NCI-H748 (cell line): ENCODE measurements at regions not wholly inside any gene's neighbourhood (a gene's known extent, or its start where the extent isn't known, plus 50 kb on each side); places are given as distances from the start of the nearest gene placed in this dataset.
"Not testable (repeated sequence)": the region's sequence is repeated elsewhere in the genome, so short reads cannot be mapped to it uniquely, and the experiment has no call there.

Experiments
- DNase-seq: peaks from one replicate; lab custom pipeline; 2025; ENCODE audit not compliant: unreplicated experiment; lab: John Stamatoyannopoulos, UW

DNA sequence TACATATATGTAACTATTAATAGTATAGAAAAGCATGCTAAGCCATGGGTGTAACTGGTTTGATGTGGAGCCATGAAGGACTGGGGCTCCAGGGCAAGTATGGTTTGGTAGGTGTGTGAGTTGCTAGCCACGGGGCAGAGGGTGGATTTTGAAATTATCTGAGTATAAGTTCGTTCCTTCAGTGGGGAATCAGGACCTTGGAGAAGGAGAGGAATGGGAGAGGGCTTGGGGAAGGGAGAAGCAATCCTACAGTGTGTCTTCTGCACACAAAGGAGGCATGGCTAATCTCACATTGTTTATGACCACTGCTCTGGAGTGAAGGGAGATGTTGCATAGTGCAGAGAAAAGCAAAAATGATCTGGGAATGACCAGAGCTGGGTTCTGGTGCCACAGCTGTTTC is 127.8 kb upstream of the CADM1 start:
- DNase-seq = no peak

DNA sequence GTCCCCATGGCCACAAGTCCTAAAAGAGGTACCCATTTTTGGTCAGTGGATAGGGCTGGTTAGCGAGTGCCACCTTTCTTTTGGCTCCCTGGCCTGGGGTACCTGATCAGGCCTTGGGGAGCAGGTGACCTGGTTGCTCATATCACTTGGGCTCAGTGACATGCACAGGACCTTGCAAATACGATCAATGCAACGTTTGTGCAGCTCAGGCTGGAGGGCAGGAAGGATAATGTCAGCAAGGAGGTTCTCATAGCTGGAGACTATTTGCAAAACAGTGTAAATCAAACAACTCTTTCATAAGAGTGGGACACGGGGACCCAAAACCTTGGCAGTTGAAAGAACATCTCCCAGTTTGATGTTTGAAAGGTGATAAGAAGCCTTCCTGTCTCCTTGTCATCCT is 127.4 kb upstream of the CADM1 start:
- no peak for DNase-seq

DNA sequence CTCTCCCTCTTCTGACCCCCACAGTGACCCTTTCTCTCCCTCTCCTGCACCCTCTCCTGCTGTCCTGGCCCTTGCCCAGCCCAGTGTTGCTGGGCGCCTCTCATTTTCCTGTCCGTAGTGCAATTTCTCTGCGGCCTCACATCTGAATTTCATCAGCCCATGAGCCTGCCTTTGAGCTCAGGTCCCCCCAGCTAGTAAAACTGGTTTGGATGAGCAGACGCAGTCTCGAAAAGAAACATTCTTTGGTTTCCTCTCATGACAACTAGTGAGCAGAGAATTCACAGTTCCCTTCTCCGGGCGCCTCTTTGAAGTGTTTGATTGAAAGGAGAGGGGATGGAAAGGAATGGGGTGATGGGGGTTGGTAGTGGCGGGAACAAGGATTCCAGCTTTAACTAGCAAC is 126.0 kb upstream of the CADM1 start:
- DNase-seq = no peak

DNA sequence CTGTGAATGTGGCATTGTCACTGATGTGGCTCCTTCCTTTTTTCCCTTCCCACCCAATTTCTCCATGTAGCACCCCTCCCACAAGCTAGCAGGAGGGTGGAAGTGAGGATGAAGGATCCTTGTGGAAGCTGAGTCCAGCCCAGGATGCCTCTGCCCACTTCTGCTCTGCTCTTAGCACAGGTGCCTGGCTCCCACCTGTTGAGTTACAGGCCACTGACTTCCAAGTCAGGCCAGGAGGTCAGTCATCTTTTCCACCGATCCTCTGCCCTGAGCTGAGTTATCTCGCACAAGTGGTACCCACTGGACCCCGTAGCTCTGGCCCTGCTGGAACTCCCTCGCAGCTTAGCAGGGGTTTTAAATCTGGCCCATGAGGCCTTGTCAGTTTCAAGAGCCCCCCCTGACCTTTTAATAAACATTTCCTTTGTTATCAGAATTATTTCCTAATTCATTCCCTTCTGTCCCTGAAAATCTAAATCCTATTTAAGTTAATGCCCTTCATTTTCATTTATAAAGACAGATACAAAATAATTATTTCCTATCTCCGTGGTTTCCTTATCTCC is 125.3 kb upstream of the CADM1 start:
- no peak for DNase-seq

DNA sequence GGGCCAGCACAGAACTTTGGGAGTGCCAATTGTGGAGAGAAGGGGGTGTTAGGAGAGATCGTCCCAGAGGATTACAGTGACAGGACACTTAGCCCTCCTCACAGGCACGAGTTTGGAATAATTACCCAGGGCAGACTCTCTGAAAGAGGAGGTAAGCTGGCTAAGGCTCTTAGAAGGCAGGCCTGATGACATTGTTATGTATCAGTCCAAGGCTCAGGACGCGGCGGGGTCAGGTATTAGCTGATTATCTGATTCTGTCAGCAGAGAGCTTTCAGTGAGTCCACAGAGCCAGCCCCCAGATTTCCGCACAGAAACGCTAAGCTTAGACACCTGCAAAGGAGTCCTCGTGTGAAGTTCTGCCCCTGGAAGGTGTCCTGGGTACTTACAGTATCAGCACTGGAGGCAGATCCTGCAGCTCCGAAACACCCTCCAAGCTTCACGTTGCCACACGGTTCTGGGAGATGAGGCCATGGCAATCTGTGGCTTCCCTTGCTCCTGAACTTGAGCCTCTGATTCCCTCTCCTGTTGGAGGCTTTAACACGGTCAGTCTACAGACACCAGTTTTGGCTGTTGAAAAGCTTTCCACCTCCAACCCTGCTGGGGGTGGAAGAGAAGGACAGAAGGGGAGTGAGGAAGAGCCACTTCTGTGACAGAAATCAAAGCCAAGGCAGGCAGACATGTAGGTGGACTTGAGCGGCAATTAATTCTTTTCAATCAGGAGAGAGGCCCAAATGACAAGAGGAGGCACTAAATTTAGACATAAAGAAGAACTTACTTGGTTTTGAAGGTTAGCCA is 123.6 kb upstream of the CADM1 start:
- no peak for DNase-seq

DNA sequence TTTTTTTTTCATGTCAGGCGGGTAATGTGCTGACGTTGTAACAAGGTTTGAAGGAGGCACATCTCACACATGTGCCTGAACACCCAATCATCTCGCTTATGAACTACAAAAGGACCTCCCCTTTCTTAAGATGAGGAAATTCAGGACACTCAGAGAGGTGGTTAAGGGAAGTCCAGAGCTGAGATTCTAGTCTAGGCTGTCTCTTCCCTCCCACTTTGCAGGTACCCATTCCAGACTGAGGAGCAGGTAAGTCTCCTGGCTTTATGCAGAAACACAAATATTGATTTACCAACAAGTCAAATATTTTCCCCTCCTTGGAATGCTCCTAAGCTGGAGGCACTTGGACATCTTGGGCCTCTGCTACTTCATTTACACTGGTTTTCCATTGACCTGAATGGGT is 122.9 kb upstream of the CADM1 start:
- DNase-seq = no peak

DNA sequence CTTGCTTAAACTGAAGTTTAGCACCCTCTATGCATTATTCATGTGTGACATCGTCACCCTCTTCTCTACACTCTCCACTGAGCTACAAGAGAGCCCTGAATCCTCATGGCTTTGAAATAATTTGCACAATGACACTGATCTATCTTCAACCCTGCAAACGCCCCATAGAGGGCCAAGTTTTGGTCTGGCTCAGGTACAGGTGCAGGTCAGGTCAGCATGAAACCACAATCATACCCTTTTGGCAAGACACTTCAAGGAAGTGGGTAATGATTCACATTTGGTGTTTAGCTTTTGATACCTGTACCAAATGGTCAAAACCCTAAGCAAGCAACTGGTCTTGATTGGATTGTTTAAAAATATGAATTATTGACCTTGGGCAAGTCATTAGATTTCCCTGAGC is 122.2 kb upstream of the CADM1 start:
- no peak for DNase-seq

DNA sequence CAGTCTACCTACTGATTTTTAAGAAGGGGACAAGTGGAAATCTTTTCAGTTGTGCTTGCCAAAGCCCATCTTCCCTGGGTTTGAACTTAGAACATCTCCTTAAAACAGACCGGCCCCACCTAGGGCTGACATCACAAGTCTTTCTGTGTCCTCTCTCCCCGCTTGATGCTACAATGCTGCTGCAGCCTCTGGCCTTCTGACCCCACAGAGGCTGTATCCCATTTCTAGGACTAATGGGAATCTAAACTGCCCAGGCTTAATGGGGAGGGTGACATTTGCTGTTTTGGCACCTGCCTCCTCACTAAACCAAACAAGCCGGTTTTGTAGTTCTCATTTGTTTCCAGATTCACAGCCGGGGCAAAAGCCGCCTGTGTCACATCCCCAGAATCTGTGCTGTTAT is 121.3 kb upstream of the CADM1 start:
- no peak for DNase-seq

DNA sequence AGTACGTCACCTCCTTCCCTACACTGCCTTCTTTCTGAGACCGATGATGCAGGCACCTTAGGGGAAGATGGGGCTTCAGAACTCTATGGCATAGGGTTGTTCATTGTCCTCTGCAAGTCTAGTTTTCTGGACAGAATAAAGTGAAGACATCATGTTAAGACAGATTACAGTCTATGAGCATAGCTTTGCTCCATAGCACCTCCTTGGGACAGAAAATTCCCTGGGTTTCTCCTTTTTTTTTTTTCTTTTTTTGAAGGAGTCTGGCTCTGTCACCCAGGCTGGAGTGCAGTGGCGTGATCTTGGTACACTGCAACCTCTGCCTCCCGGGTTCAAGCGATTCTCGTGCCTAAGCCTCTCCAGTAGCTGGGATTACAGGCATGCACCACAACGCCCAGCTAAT is 119.8 kb upstream of the CADM1 start:
- no peak for DNase-seq

DNA sequence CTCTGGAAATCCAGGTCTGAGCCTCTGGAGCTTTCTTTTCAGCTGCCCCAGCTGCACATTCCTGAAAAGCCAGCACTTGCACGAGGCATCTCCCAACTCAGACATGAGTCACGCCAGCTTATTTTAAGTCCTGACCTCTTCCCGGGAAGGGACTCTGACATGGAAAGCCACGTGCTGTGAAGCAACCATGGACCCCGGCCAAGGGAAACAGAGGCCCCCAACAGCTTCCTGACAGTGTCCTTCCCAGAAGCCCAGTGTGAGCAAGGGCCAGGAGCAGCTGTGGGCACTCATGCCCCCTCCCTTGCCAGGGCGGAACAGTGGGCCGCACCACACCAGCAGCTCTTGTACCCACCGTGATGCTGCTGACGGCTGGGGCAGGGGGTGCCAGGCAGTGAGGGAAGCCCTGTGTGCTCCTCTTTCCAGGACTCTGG is 118.8 kb upstream of the CADM1 start:
- DNase-seq = no peak

DNA sequence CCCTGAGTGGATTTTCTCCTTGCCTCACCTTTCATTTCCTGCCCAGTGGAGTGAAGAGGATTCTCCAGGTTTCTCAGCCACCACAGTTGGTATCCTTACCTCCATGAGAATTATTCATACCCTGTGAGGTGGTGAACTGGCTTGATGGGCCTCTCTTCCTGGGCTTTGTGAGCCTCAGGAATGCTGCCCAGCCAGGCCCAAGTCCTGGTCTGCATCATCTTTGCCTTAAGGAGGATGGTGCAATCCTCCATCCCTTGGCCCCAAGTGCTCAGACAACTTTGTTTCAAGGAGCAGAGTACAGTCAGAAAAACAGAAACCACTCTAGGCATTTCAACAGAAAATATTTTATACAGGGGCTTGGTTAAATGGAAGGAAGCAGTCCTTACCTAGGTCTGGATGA is 114.2 kb upstream of the CADM1 start:
- DNase-seq = no peak

DNA sequence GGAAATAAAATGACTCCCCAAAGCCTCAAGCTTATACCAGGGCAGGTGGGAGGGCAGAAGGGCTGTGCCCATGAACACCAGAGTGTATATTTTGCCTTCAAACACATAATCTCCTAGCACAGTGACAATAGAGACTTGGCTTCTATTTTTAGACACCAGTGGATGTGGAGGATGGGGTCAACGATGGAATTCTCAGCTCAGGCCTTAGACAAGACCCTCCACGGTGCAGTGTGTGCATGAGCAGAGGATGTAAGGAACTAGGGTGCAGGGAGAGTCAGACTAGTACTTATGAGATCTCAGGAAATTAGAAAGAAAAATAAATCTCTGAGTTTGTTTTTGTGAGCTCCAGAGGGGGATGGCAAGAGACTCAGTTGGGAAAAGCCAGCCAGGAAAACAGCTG is 113.6 kb upstream of the CADM1 start:
- no peak for DNase-seq

DNA sequence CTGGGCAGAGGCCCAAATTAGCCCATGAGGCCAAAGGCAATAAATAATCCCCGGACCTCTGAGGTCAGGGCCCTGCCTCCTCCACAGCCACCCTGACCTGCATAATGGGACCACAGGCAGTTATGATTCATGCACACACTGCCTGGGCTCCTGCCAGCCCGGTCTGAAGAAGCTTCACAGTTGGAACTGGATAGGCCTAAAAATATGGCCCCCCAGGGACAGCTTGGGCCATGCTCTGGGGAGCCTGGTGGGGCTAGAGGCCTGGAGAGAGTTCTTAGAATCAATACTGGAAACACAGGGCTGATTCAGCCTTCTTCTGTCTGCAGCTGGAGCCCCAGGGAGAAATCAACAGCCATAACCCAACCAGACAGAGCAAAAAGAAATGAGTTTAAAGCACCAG is 112.8 kb upstream of the CADM1 start:
- no peak for DNase-seq

DNA sequence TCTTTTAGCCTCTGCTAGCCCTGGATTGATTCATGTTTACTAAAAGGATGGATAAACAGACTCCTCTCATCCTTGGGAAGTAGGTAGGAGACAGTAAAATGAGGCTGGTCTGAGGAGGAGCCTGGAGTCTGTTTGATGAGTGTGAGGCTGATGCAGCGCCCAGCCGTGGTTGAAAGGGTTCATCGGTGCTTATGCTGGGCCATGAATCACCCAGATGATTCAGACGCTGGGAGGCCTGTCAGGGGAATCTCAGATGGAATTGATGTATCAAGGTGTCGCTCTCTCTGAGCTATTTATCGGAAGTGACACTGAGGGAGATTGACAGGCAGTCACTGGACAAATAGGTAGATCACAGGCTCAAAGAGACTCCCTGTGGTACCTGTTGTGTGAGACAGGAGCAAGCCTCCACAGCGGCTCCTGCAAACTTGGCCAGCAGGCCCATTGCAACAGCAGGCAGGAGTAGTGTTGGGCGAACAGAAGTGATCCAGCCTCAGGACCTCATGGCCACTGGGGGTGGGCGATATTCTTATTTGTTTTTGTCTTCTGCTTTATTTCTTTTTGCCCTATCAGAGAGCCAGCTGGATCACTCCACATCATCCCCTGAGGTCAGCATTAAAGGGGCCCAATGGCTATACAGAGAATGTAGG is 109.9 kb upstream of the CADM1 start:
- DNase-seq = no peak

DNA sequence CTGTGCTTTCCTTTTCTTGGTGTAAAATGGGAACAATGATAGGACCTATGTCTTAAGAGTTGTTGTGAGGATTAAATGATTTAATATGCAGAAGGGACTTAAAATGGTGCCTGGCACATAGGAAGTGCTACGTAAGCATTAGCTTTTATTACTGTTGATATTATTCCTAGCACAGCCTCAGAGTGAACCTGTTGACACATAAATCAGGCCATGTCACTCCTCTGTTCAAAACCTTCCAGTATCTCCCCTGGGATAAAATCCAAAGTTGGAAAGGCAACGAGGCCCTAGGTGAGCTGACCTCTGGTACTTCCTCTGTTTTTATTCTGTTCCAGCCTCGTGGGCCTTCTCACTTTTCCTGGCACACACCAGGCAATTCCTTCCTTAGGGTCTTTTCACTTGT is 108.8 kb upstream of the CADM1 start:
- no peak for DNase-seq

DNA sequence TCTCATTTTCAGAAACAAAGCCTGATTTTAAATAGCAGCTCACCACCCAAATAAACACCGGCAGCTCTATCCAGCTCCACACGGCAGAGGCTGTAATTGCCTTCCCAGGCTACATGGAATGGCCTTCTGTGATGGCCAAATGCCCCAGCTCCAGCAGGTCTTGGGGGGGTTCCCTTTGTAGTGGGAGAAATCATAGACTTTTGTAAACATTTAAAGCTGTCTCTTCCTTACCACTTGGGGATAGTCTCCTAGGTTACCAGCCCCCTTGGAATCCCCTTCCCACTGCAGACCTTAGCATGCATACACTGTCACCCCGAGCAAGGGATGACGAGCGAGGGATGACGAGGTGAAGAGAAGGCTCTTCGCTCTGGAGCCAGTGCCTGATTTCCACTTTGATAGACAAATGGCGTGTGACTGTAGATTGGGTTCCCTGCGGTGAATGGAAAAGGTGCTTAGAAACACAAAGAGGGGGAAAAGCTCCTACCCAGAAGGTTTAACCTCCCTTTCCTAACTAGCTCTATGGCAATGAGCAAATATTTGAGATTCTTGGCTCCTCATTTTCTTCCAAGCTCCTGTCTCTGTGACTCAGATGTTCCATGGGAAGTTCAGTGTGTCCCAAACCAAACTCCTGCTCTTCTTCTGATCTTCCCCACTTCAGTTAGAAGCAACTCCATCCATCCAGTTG is 108.0 kb upstream of the CADM1 start:
- no peak for DNase-seq

DNA sequence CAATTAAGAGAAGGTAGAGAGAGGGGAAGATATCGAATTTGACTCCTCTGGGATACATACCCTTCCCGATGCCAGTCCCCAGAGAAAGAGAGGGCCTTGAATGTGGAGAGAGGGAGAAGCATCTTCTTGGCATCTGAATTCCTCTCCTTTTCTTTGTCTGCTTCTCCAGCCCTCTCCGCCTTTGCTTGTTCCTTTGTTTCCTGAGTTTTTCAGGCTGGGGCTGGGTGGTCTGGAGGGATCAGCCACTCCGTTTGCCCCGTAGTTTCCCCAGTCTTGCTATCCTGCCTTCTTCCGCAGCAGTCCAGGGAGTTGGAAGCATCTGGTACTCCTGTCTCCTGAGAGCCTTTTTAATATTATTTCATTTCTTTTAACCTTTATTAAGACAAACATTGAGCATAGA is 107.1 kb upstream of the CADM1 start:
- DNase-seq = no peak

DNA sequence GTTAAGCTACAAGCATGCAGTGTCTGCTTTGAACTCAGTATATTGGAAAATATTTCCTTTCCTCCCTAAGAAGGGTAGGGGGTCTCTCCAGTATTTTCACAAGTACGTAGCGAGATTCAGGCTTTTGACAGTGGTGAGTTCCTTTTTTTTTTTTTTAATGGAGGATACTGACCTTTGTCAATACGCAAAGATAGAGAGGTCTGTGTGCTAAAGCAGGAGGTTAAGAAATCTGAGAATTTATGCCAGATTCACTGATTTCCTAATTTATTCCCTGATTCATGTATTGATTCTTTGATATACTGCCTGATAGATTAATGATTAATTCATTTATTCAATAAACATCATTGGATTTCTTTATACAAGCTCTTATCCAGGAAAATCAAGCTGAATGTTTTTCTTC is 106.7 kb upstream of the CADM1 start:
- no peak for DNase-seq

DNA sequence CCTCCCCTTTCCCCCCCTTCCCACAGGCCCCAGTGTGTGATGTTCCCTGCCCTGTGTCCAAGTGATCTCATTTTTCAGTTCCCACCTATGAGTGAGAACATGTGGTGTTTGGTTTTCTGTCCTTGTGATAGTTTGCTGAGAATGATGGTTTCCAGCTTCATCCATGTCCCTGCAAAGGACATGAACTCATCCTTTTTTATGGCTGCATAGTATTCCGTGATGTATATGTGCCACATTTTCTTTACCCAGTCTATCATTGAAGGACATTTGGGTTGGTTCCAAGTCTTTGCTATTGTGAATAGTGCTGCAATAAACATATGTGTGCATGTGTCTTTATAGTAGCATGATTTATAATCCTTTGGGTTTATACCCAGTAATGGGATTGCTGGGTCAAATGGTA is 106.0 kb upstream of the CADM1 start:
- DNase-seq = not testable (repeated sequence)

DNA sequence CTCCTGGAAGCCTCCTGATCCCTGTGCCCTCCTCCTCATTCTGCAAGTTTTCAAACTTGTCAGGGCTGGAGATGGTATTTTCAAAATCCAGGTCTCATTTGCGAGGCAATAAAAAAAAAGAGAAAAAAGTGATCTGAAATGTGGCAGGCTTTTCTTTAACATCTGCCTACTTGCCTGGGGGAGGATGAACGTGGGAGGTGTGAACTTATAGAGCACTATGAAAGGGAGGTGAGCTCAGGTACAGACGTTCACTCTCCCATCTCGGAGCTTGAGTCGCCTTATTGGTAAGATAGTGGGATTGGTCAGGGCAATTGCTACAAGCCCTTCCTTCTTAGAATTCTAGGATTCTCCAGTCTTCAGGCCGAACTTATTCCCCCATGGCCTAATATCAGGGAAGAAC is 104.8 kb upstream of the CADM1 start:
- DNase-seq = no peak

DNA sequence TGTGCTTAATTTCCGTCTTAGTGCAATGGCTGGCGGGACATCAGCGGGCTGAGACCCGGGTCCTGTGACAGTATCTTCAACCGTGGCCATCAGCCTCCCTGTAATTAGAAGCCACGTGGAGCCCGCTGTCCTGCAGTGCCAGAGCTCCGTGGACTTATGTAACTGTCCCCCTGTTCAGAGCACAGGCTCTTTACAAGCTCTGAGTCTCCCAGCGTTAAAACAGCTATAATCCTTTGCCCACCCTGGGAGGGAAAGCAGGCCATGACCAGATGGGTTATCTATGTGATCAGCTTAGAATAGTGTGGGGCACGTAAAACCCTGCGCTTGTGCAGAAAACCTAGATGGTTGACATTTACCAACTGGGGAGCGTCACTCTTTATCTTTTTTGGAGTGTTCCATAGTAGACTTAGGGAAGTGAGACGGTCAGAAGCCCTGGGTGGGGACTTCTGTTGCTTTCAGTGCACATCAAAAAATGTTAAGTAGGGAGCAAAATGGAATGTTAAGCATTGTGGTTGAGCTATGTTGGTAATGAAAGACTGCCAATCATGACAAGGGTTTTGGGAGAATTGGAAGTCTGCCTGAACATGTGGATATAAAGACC is 103.5 kb upstream of the CADM1 start:
- no peak for DNase-seq
